Amygdala (tissue), 56 donors: ENCODE measurements at regions not wholly inside any gene's neighbourhood (a gene's known extent, or its start where the extent isn't known, plus 50 kb on each side); places are given as distances from the start of the nearest gene placed in this dataset.
"Not testable (repeated sequence)": the region's sequence is repeated elsewhere in the genome, so short reads cannot be mapped to it uniquely, and the experiment has no call there.

Experiments
- DNase-seq, 56 donors: peaks; one replicate each; lab custom pipeline; 2025; lab: John Stamatoyannopoulos, UW

DNA sequence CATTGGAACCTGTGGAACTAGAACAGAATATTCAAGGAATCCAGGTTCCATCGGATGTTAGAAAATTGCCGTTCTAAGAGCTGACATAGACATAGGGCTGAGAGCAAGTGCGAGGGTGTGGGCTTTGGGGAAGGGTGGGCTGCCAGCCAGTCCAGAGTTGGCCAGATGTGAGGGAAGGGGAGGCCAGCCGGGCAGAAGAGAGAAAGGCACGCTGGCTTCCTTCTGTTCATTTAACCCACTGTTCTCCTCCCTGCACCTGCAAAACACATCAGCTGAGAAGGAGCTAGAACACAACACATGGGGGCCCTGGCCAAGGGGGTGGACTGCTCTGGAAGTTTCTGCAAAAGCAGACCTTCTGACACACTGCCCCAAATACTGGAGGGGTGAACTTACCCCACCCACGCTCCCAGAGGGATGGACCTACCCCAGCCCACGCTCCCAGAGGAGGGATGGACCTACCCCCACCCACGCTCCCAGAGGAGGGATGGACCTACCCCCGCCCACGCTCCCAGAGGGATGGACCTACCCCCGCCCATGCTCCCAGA is 98.0 kb downstream of the SHANK2 start:
- no peak for DNase-seq

DNA sequence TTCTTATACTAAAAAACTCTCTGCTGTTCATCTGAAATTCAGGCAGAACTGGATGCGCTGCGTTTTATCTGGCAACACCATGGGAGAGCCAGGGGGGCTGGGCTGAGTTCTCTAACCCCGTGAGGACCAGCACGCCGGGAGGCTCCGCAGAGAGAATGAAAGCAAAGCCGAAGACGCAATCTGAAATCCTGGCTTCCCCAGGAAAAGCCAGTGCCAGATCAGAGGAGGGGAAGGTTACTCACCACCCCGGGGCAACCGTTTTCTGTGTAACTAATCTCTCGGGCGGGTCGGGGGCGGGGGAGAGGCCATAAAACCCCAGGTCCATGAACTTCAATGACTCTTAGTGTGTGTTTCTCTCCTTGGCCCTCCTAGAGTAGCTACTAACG is 99.4 kb downstream of the SHANK2 start:
- peak in 3 of 56 donors; percentile 11 to 15 (median 13) for DNase-seq

- DNase-seq, result not testable (repeated sequence)
Measured at GRCh38 chr11:71152312-71153004, 99.9 kb downstream of the SHANK2 start.

DNA sequence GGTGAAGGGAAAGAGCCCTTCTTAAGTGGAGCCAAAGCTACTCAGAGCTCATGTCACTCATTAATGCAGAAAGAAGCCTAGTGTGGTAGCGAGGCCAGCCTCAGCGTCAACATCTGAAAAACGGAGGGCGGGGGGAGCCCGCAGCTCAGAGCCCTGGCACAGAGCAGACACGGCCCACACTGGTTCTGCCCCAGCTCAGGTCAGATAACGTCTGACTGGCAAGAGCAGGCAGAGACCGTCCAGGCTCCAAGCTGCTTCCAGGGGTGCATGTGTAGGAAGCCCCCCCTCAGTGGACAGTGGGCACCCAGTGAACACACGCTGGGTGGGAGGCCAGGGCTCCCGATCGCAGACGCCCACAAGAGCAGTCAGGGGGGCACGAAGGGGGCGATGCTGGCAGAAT is 100.8 kb downstream of the SHANK2 start:
- DNase-seq, result no peak

DNA sequence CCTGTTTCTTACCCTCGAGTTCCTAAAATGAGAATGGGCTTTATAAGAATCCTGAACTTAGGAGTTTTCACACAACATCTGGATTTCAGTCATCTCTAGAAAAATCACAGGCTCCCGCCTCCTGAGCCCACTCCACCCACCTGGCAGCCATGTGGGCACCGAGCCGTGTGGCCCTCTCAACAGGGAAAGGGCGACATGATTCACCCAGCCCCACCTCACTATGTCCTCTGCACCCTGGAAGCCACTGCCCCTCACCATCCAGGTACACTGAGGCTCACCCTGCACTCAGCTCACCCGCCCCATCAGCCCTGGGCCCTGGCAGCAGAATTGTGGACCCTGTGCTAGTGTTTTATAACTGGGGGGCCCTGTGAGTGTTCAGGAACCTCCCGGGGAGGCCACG is 101.5 kb downstream of the SHANK2 start:
- DNase-seq, result no peak

GRCh38 chr11:71148716-71149115 is 103.7 kb downstream of the SHANK2 start:
- no peak for DNase-seq

DNA sequence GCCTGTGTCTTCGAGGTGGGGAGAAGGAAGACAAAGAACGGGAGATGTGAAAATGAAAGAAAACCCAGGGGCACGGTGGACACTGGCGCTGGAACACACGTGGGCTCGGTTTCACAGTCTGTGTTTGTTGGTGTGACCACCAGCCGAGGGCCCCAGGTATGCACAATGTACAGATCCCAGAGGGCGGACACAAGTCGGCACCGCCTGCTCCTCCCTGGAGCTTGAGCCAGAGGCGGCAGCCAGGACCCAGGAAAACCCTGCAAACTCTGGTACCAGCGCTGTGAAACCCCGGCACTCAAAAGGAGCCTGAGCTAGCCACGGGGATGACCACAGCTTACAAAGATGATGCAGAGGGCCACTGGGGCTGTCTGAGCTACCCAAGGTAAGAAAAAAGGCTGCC is 105.0 kb downstream of the SHANK2 start:
- DNase-seq, result no peak

- DNase-seq, result no peak
Measured at GRCh38 chr11:71146846-71147245, 105.5 kb downstream of the SHANK2 start.

DNA sequence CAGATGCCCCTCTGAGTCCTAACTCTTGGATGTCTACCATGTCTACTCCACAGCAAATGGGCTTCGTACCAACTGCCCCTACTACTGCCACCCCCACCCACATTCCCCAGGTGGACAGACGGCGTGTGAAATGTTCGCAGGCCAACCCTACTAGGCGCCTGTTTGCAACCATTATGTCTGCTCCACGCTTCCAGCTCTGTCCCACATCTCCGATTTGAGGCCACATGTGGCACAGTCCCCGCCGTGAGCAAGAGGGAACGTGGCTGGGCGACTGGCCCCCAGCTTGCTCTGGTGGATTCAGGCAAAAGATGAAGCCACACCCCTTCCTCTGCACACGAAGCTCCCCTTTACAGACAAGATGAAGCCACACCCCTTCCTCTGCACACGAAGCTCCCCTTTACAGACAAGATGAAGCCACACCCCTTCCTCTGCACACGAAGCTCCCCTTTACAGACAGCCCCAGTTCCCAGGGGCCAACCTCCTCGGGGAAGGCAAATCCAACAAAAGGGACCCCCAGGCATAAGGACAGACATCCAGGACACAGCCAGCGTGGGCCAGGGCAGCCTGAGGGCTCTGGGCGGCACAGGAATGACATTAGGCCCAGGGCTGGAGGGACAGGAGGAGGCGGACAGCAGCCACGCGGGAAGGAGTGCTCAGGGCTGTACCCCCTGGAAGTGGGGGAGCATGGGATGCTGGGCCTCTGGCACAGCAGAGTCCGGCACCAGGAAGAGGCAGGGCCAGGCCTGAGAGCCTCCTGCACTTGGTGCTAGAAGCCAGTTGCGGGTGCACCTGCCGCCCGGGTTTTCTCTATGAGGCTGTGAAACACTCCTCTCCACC is 106.2 kb downstream of the SHANK2 start:
- no peak for DNase-seq

DNA sequence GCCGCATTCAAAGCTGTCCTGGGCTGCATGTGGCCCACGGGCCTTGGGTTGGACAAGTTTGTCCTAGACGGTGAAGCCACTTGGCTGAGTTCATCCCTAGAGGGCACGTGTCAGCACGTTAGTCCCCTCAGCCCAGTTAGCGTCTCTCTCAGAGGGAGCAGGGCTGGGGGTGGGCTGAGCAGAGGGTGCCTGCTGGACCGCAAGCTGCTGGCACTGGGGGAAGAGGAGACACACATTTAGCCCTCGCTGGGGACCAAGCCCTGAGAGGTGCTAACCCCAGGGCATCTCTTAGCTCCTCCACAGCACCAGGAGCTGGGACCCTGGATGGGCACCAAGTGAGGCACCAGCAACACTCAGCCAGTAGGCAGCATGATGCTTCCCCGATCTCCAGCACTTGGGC is 107.0 kb downstream of the SHANK2 start:
- DNase-seq, result no peak

- peak in 5 of 56 donors; percentile 5 to 32 (median 15) for DNase-seq
Measured at GRCh38 chr11:71144736-71145135, 107.6 kb downstream of the SHANK2 start.

DNA sequence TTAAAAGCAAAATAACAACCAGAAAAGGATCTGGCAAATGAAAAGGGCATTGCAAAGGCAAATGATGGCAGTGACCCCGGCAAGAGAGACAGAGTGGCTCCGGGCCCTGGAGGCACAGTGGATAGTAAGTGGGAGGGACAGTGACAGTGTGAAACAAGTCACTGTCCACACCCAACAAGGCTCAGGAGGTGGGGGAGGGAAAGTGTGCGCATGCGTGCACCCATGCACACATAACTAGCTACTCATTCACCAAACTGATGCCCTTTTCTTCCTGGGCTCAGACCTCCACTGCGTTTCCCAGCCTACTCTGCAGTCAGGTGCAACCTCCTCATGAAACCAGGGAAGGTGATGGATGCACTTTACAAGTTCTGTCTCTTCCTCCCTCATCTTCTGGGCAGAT is 108.4 kb downstream of the SHANK2 start:
- no peak for DNase-seq

DNA sequence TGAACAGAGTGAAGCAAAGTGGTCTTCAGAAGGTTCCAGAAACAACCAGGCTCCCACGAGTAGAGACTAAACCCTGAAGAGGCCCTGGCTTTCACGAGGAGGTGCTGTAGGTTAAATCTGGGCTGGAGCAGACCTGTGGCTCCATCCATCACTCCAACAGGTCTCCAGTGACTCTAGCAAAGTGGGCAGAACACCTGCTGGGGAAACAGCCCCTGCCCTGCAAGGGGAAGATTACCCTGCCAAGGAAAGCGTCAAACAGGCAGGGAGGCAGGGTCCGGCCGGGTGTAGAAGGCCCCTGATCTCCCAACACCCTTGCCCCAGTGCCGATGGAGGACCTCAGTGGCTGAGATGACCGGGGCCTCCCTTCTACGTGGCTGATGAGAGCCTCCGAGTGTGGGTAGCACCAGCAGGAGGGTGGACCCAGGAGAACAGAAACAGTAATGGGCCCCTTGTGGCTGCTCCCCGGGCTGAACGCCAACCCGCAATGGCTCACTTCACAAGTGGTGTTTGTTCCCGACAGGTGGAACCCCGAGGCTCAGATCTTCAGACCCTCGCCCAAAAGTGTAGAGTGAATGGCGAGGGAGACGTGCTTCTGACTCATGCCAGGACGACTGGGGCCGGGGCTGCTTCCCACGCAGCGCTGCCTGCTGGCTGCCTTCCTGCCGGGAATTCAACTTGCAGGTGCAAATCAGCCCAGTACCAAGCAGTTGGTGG is 112.0 kb downstream of the SHANK2 start:
- DNase-seq, result peak in 25 of 56 donors; percentile 21 to 83 (median 45)

GRCh38 chr11:71139516-71140205 is 112.7 kb downstream of the SHANK2 start:
- DNase-seq, result peak in 55 of 56 donors; percentile 41 to 95 (median 85)

DNA sequence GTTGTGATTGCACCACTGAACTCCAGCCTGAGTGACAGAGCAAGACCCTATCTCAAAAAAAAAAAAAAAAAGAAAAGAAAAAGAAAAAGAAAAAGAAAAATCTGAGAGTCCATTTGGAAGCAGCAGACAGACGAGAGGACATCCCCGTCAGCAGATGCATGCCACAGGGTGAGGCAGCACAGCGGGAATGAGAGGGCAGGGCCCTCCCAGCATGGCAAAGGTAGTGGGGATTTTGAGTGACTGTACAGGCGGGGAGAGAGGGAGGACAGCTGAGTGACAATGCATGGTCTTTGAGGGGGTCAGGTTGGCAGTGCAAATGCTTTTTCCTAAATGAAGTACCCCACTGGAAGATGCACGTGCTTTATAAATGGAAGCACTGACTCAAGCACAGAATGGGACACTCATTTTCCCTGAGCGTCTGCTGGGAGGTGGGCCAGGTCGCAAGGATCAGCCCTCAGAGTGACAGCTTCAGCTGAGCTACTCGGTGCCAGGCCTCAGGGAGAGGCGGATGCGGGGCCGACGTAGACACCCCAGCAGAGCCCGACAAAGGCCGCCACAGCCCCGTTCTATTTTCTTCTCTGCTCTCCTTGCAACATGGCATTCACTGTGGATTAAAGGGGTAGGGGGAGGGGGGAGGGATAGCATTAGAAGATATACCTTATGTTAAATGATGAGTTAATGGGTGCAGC is 113.5 kb downstream of the SHANK2 start:
- peak in 23 of 56 donors; percentile 8 to 59 (median 24) for DNase-seq

DNA sequence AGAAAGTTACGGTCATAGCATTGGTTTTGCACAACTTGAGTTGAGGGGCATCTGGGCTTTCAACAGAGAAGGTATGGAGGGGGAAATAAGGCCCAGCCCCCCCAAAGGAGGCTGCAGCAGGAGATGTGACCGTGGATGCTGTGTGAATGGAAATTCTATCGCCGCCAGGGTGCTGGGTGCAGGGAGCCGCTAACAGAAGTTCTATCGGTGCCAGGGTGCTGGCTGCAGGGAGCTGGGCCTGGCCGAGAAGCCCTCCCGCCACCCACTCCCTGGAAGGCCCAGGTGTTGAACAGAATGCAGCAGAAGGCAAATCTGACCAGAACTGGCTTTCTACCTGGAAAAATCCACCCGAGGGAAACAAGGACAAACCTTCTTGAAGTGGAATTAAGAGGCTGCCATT is 115.0 kb downstream of the SHANK2 start:
- no peak for DNase-seq

GRCh38 chr11:71136095-71136845 is 116.1 kb downstream of the SHANK2 start:
- DNase-seq, result no peak

DNA sequence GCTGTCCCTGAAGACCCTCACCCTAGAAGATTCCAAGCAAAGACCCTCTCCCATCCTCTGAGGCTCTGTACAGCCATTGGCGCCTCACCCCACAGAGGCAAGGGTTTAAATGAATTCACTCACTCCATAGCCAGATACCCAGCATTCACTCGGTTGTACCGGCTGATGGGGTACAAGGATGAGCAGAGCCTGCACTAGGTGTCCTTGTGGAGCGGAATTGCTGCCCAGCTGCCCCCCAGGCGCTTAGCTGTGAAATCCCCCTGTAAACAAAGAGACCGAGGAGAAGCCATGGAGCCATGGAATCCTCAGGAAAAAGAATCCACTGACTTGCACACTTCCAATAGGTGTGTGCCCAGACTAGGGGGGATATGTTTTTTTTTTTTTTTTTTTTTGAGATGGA is 117.3 kb downstream of the SHANK2 start:
- DNase-seq, result no peak

DNA sequence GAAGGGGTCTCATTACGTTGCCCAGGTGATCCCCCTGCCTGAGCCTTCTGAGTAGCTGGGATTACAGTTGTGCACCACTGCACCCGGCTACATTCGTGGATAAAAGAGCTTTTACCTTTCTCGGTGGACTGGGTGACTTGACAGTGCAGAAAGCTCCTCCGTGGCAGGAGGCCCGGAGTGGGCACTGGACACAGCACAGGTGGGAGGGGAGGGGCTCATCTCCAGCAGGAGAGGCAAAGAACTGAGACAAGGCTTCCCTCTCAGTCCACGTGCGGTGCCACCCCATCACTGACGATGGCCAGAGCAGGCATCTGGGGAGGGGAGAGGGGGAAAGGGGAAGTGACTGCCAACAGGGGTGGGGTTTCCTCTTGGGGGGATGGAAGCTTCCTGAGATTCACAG is 118.4 kb downstream of the SHANK2 start:
- no peak for DNase-seq
